GM12873 (cell line): ENCODE measurements at regions not wholly inside any gene's neighbourhood (a gene's known extent, or its start where the extent isn't known, plus 50 kb on each side); places are given as distances from the start of the nearest gene placed in this dataset.

ENCODE experiments used
- CTCF ChIP-seq: IDR thresholded peaks from 2 replicates; pipeline ENCODE4 v1.5.1; 2012; ENCODE audit warnings: low read depth, mild to moderate bottlenecking, moderate library complexity, low read length, control low read depth; ENCODE audit not compliant: insufficient read depth; ENCODE audit errors: missing control alignments

GRCh38 chr10:108566316-108567107 lies 1356.8 kb downstream of the XPNPEP1 start:
- TF ChIP-seq CTCF, result no peak

GRCh38 chr10:108562105-108562504 lies 1361.2 kb downstream of the XPNPEP1 start:
- TF ChIP-seq CTCF, result no peak

DNA sequence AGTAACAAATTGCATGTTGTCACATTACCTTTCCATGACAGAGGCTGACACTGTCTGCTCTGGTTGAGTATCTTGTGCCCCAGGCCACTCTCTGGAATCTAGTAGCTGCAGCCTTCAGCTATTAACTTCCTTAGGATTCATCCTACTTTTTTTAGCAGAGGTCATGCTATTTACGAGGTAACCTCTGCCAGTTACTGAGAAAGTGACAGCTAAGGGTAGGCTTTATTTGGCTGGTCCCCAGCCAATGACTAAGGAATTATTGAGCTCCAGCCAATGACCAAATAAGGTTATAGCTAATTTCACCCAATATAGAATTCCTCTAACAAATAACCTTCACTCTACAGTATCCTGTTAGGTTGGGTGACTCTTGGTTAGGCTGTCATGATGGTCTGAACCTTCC lies 1361.7 kb downstream of the XPNPEP1 start:
- TF ChIP-seq CTCF, result no peak

- TF ChIP-seq CTCF, result no peak
Measured at GRCh38 chr10:108560488-108560887, 1362.8 kb downstream of the XPNPEP1 start.

- no peak for TF ChIP-seq CTCF
Measured at GRCh38 chr10:108556186-108556585, 1367.1 kb downstream of the XPNPEP1 start.

DNA sequence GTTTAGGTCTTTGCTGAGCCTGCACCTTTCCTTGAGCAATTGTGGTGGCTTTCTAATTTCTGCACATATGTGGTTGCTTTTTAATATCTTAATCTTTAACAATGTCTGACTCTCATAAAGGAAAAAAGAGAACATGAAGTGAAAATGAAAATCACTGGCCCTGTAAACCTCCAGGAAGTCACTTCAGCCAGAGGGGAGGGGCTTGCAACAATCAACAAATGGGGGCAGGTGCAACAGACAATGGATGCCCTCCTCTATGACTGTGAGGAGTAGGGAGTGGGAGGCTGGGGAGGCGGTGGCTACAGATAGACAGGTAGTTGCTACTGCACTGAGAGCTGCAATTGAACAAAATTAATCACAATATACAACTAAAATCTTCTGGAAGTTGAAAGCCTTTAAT lies 1377.4 kb downstream of the XPNPEP1 start:
- no peak for TF ChIP-seq CTCF

- TF ChIP-seq CTCF, result peak; percentile 94
Measured at GRCh38 chr10:108544500-108545120, 1378.7 kb downstream of the XPNPEP1 start.
